Neural crest cell (in vitro differentiated cells): ENCODE measurements at regions not wholly inside any gene's neighbourhood (a gene's known extent, or its start where the extent isn't known, plus 50 kb on each side); places are given as distances from the start of the nearest gene placed in this dataset.

Source experiments
- DNase-seq: peaks from one replicate; pipeline ENCODE4 v3.0.0; 2021; ENCODE audit warnings: low read depth, mixed read lengths, low spot score
- H3K27ac Mint-ChIP-seq: one replicate; pipeline ENCODE4 v1.8.0; 2021; ENCODE audit warnings: mild to moderate bottlenecking, mixed read lengths; ENCODE audit not compliant: unreplicated experiment
- H3K27me3 Mint-ChIP-seq: 2 replicates; pipeline ENCODE4 v1.8.0; 2021; ENCODE audit warnings: low read depth, mild to moderate bottlenecking, mixed read lengths
- H3K36me3 Mint-ChIP-seq: 2 replicates; pipeline ENCODE4 v1.8.0; 2021; ENCODE audit warnings: low read depth, mild to moderate bottlenecking, mixed read lengths
- H3K4me1 Mint-ChIP-seq: 2 replicates; pipeline ENCODE4 v1.8.0; 2021; ENCODE audit warnings: mixed read lengths
- H3K4me3 Mint-ChIP-seq: one replicate; pipeline ENCODE4 v1.8.0; 2021; ENCODE audit warnings: mild to moderate bottlenecking, mixed read lengths
- H3K9me3 Mint-ChIP-seq: 2 replicates; pipeline ENCODE4 v1.8.0; 2021; ENCODE audit warnings: mixed read lengths
- TF ChIP-seq, protein P1 (sequence below): fragments of 200-600 bp; sonication (generic); conservative IDR thresholded peaks from 2 replicates; pipeline ENCODE4 v1.5.0; 2021; ENCODE audit warnings: antibody characterized with exemption, mild to moderate bottlenecking

DNA sequence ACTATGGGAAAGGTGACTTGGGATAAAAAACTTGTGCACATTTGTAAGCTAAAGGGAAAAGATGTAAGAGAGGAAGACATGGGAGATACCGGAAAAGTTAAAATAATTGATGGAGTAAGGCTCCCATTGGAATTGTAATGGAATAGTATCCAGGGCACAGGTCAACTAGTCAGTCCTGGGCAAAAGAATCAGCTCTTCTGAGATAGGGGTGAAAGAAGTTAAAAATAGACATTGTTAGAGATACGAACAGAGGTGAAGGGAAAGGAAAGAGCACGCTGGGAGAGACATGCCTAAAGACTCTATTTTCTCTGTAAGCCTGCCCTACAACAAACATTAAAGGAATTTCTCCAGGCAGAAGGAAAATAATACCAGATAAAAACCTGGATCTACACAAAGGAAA lies 101.6 kb downstream of the SLC41A2 start:
- Mint-ChIP-seq H3K36me3 (no peaks in the 10 kb centered on the region), H3K4me3 (no peak overlapping the region), H3K27me3 (no peaks in the 10 kb centered on the region), H3K27ac (no peak overlapping the region), H3K9me3 (no peaks in the 10 kb centered on the region), H3K4me1 (no peaks in the 10 kb centered on the region)
- TF ChIP-seq, protein P1, sequence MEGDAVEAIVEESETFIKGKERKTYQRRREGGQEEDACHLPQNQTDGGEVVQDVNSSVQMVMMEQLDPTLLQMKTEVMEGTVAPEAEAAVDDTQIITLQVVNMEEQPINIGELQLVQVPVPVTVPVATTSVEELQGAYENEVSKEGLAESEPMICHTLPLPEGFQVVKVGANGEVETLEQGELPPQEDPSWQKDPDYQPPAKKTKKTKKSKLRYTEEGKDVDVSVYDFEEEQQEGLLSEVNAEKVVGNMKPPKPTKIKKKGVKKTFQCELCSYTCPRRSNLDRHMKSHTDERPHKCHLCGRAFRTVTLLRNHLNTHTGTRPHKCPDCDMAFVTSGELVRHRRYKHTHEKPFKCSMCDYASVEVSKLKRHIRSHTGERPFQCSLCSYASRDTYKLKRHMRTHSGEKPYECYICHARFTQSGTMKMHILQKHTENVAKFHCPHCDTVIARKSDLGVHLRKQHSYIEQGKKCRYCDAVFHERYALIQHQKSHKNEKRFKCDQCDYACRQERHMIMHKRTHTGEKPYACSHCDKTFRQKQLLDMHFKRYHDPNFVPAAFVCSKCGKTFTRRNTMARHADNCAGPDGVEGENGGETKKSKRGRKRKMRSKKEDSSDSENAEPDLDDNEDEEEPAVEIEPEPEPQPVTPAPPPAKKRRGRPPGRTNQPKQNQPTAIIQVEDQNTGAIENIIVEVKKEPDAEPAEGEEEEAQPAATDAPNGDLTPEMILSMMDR: no peak
- no peak for DNase-seq

DNA sequence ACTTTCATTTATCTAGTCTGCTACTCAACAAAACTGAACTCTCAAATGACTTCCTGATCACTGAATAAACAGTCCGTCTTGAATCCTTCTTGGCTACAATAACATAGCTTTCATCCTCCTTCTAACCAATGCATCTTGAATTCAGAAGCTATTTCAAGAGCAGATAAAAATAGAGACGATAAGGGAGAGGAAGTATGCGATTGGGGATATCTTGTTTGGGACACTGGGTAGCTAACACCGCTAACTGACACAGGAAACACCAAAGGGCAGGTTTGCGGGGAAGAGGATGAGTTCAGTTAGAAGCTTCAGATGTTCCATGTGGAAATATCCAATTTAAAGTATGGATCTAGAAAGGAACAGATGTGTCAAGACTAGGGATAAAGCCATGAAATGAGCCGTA lies 102.5 kb downstream of the SLC41A2 start:
- Mint-ChIP-seq H3K27me3 (no peaks in the 10 kb centered on the region), H3K27ac (no peak overlapping the region), H3K4me1 (no peaks in the 10 kb centered on the region), H3K36me3 (no peaks in the 10 kb centered on the region), H3K4me3 (no peak overlapping the region), H3K9me3 (no peaks in the 10 kb centered on the region)
- no peak for DNase-seq
- TF ChIP-seq, protein P1: no peak

DNA sequence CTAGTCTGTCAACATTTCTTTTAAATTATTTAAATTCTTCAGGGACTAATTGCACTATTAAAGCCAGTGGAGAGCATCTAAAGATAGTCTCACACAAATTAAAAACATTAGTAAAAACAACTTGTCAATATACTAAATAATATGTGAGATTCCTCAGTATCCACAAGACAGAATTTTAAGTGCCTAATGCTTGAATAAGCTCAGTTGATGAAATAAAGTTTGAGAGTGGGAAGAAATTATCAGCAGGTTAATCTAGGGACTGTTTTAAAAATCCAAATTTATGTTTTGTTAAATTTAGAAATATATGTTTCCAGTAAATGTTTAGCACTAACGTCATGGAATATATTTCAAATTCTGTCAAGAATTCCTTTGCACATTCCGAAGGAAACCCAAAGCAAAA lies 105.2 kb downstream of the SLC41A2 start:
- no peak for DNase-seq

DNA sequence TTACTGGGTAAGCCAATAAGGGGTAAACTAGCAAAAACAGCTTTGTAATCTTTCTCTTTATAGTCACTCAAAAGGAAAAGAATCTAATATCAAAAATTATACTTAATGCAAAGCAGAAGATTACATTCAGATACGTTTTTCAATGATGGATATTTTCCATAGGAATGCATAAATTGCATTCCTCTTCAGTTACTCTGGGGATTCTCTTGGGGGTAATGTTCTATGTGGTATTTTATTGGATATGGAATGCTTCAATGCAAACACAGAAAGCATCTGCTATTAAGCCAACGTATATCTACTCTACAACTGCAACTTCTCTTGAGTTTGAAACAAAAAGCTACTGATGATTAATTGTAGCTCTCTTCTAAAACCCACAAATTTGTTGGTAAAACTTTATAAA lies 106.0 kb downstream of the SLC41A2 start:
- Mint-ChIP-seq H3K4me3 (no peak overlapping the region), H3K36me3 (no peaks in the 10 kb centered on the region), H3K27me3 (no peaks in the 10 kb centered on the region), H3K4me1 (no peaks in the 10 kb centered on the region), H3K27ac (no peak overlapping the region), H3K9me3 (no peaks in the 10 kb centered on the region)
- no peak for DNase-seq
- TF ChIP-seq, protein P1: no peak

More for the DNA sequence above, 105.2 kb downstream of the SLC41A2 start:
- Mint-ChIP-seq H3K27me3 (no peaks in the 10 kb centered on the region), H3K27ac (no peak overlapping the region), H3K9me3 (no peaks in the 10 kb centered on the region), H3K36me3 (no peaks in the 10 kb centered on the region), H3K4me1 (no peaks in the 10 kb centered on the region), H3K4me3 (no peak overlapping the region)
- TF ChIP-seq, protein P1: no peak

DNA sequence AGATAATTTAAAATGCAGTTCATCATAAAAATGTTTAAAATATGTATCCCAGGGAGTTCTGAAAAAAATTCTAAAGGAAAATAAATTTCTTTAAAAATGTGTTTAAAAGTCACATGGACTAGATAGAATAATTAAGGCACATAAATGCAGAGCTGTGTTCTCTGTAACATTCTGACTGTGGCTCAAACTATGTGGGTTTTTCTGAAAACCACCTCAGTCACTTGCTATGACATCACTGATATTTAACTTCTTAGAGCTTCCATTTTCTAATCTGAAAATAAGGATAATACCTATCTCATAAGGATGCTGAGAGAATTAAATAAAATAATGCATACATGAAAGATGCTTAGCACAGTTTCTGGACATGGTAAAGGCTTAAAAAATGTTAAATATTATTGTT lies 107.3 kb downstream of the SLC41A2 start:
- H3K4me3 Mint-ChIP-seq: no peak overlapping the region
- H3K4me1 Mint-ChIP-seq: no peaks in the 10 kb centered on the region
- no peaks in the 10 kb centered on the region for H3K9me3 Mint-ChIP-seq
- H3K36me3 Mint-ChIP-seq: no peaks in the 10 kb centered on the region
- TF ChIP-seq, protein P1: no peak
- H3K27me3 Mint-ChIP-seq: no peaks in the 10 kb centered on the region
- DNase-seq: no peak
- H3K27ac Mint-ChIP-seq: no peak overlapping the region
